ENCODE measurements at regions not wholly inside any gene's neighbourhood (a gene's known extent, or its start where the extent isn't known, plus 50 kb on each side); places are given as distances from the start of the nearest gene placed in this dataset.

- TF ChIP-seq CTCF (IDR thresholded peaks at IDR 0.05; ENCODE audit: extremely low read depth in 1 of 2, insufficient read depth in 1 of 2, low read depth in 1 of 2, low read length in 2 of 2) = no peak
- TF ChIP-seq POLR2AphosphoS5 (IDR thresholded peaks at IDR 0.05; ENCODE audit: insufficient read depth, low read depth, low read length) = no peak
- no peak for TF ChIP-seq POLR2A (IDR thresholded peaks at IDR 0.05; ENCODE audit: low read depth, low read length)
- no peak for TF ChIP-seq EZH2 (IDR thresholded peaks at IDR 0.05; ENCODE audit: borderline replicate concordance, low read depth, low read length, severe bottlenecking)
- no peak for TF ChIP-seq GATA2 (IDR thresholded peaks at IDR 0.05; ENCODE audit: insufficient read depth, insufficient read length, low read depth, low read length)
- TF ChIP-seq MAX (IDR thresholded peaks at IDR 0.05; ENCODE audit: insufficient read depth, insufficient read length) = no peak
Measured at GRCh38 chr9:2311920-2312319, 296.8 kb downstream of the SMARCA2 start.
